Natural killer cell (primary cell): ENCODE measurements at regions not wholly inside any gene's neighbourhood (a gene's known extent, or its start where the extent isn't known, plus 50 kb on each side); places are given as distances from the start of the nearest gene placed in this dataset.

Experiments used
- ATAC-seq, 3 donors: fragments of 150-1000 bp in 2 of 3; fragments of 200-7000 bp in 1 of 3; cut with Tn5 transposase; 1 replicate in 1 of 3; 2 replicates in 2 of 3; pipeline ENCODE4 v1.10.0; 2021; ENCODE audit warnings: mild to moderate bottlenecking in 2 of 3, moderate library complexity in 2 of 3
- DNase-seq, 2 donors: peaks; one replicate each; pipeline versions ENCODE4 v3.0.0 to v3.0.0-alpha.2; 2013 to 2021; ENCODE audit warnings: mixed read lengths in 1 of 2
- H3K27ac ChIP-seq: one replicate; pipeline ENCODE4 v1.5.1; 2013; ENCODE audit warnings: mild to moderate bottlenecking, low read length
- H3K27me3 ChIP-seq: one replicate; pipeline ENCODE4 v1.6.1; 2013; ENCODE audit warnings: low read length; ENCODE audit not compliant: control insufficient read depth, insufficient read depth
- H3K36me3 ChIP-seq: one replicate; pipeline ENCODE4 v1.6.1; 2013; ENCODE audit warnings: low read length; ENCODE audit not compliant: control insufficient read depth, insufficient read depth
- H3K4me1 ChIP-seq: one replicate; pipeline ENCODE4 v1.6.1; 2013; ENCODE audit warnings: low read length; ENCODE audit not compliant: control insufficient read depth, insufficient read depth
- H3K4me3 ChIP-seq: one replicate; pipeline ENCODE4 v1.5.1; 2013; ENCODE audit warnings: low read length
- H3K9me3 ChIP-seq: one replicate; pipeline ENCODE4 v1.6.1; 2013; ENCODE audit warnings: low read length; ENCODE audit not compliant: control insufficient read depth, insufficient read depth
- H3K27ac Mint-ChIP-seq, 2 donors: one replicate each; pipeline ENCODE4 v1.8.0; 2022; ENCODE audit warnings: mild to moderate bottlenecking in 2 of 2, mixed read lengths in 2 of 2, moderate library complexity in 1 of 2
- H3K27me3 Mint-ChIP-seq, 2 donors: one replicate each; pipeline ENCODE4 v1.8.0; 2022; ENCODE audit warnings: low read depth in 2 of 2, mixed read lengths in 2 of 2
- H3K36me3 Mint-ChIP-seq: one replicate; pipeline ENCODE4 v1.8.0; 2022; ENCODE audit warnings: mixed read lengths
- H3K4me1 Mint-ChIP-seq, 2 donors: one replicate each; pipeline ENCODE4 v1.8.0; 2022; ENCODE audit warnings: mixed read lengths in 2 of 2
- H3K4me3 Mint-ChIP-seq: one replicate; pipeline ENCODE4 v1.8.0; 2022; ENCODE audit warnings: mild to moderate bottlenecking, moderate library complexity, mixed read lengths
- H3K9me3 Mint-ChIP-seq, 2 donors: one replicate each; pipeline ENCODE4 v1.8.0; 2022; ENCODE audit warnings: mixed read lengths in 2 of 2
- WGBS: methylation state at CpG from one replicate; pipeline ENCODE4 v1.1.7; 2013; ENCODE audit warnings: missing lambda C conversion rate; ENCODE audit not compliant: insufficient coverage; 5-methylcytosine and 5-hydroxymethylcytosine counted together
- intact Hi-C: fragments of 100-400 bp; cut with micrococcal nuclease; formaldehyde crosslinking; loops from one replicate; pipeline ENCODE4 v1.14.2; 2022
- TF ChIP-seq, protein P1 (sequence below): fragments of 200-600 bp; IDR thresholded peaks from one replicate; pipeline ENCODE4 v1.8.0; 2022; ENCODE audit warnings: antibody characterized with exemption

GRCh38 chr6:56890683-56891429, 64.1 kb upstream of the BEND6 start:
- ATAC-seq, result no peak
- no peaks in the 10 kb centered on the region for H3K9me3 Mint-ChIP-seq
- TF ChIP-seq, protein P1, sequence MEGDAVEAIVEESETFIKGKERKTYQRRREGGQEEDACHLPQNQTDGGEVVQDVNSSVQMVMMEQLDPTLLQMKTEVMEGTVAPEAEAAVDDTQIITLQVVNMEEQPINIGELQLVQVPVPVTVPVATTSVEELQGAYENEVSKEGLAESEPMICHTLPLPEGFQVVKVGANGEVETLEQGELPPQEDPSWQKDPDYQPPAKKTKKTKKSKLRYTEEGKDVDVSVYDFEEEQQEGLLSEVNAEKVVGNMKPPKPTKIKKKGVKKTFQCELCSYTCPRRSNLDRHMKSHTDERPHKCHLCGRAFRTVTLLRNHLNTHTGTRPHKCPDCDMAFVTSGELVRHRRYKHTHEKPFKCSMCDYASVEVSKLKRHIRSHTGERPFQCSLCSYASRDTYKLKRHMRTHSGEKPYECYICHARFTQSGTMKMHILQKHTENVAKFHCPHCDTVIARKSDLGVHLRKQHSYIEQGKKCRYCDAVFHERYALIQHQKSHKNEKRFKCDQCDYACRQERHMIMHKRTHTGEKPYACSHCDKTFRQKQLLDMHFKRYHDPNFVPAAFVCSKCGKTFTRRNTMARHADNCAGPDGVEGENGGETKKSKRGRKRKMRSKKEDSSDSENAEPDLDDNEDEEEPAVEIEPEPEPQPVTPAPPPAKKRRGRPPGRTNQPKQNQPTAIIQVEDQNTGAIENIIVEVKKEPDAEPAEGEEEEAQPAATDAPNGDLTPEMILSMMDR, result no peak
- Histone ChIP-seq H3K36me3 (no peaks in the 10 kb centered on the region), H3K4me3 (no peak overlapping the region), H3K4me1 (no peaks in the 10 kb centered on the region), H3K9me3 (no peaks in the 10 kb centered on the region), H3K27ac (no peak overlapping the region), H3K27me3 (no peaks in the 10 kb centered on the region)
- DNase-seq, result no peak
- H3K4me1 Mint-ChIP-seq, result no peaks in the 10 kb centered on the region
- no peaks in the 10 kb centered on the region for H3K27me3 Mint-ChIP-seq
- WGBS, result 75% methylated on average over 8 of the region's 8 CpGs
- H3K4me3 Mint-ChIP-seq, result no peak overlapping the region
- no peaks in the 10 kb centered on the region for H3K36me3 Mint-ChIP-seq
- H3K27ac Mint-ChIP-seq, result no peak overlapping the region
- intact Hi-C loops, result no loop called here

DNA sequence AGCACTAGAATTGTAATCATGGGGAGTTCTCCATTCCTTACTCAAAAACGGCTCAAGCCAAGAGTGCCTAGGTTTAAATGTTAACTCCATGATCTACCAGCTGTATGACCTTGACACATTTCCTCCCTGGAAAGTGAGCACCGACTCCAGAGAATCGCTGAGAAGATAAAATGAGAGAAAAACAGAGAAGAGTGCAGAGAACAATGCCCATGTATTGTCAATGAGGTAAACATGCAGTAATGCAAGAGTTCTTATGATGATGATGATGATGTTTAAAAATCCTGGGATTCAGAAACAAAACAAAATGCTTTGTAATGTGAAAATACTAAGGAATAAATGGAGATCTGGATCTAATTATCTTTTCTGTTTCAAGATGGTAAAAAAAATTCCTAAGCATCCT, 64.8 kb upstream of the BEND6 start:
- Histone ChIP-seq H3K4me3 (no peak overlapping the region), H3K27ac (no peak overlapping the region), H3K4me1 (no peaks in the 10 kb centered on the region), H3K36me3 (no peaks in the 10 kb centered on the region), H3K9me3 (no peaks in the 10 kb centered on the region), H3K27me3 (no peaks in the 10 kb centered on the region)
- H3K4me3 Mint-ChIP-seq, result no peak overlapping the region
- no peaks in the 10 kb centered on the region for H3K27me3 Mint-ChIP-seq
- WGBS, result 85% methylated on average over 3 of the region's 3 CpGs
- ATAC-seq (no peak), DNase-seq (no peak)
- intact Hi-C loops, result no loop called here
- H3K4me1 Mint-ChIP-seq, result no peaks in the 10 kb centered on the region
- H3K27ac Mint-ChIP-seq, result no peak overlapping the region
- TF ChIP-seq, protein P1, result no peak
- no peaks in the 10 kb centered on the region for H3K36me3 Mint-ChIP-seq
- H3K9me3 Mint-ChIP-seq, result no peaks in the 10 kb centered on the region

DNA sequence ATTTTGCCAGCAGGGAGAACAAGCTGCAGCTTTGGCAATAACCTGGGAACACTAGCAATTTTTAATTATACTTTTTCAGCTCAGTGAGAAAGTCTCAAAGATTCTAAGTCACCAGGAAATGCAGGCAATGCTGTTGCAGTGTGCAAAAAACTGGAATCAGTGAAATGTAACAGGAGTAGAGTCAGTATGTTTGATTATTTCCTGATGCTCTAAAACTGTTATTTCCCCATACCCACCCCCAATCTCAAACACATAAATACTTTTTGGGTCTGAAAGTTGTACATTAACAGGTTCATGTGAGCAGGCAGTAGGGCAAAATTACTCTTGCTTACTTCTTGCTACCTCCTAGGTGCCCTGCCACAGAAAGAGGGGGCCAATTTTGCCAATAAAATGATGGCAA, 65.4 kb upstream of the BEND6 start:
- intact Hi-C loops, result no loop called here
- Histone ChIP-seq H3K4me1 (no peaks in the 10 kb centered on the region), H3K9me3 (no peaks in the 10 kb centered on the region), H3K4me3 (no peak overlapping the region), H3K36me3 (no peaks in the 10 kb centered on the region), H3K27me3 (no peaks in the 10 kb centered on the region), H3K27ac (no peak overlapping the region)
- Mint-ChIP-seq H3K4me3 (no peak overlapping the region), H3K27ac (no peak overlapping the region), H3K36me3 (no peaks in the 10 kb centered on the region), H3K27me3 (no peaks in the 10 kb centered on the region), H3K4me1 (no peaks in the 10 kb centered on the region), H3K9me3 (no peaks in the 10 kb centered on the region)
- ATAC-seq (no peak), DNase-seq (no peak)
- TF ChIP-seq, protein P1, result no peak

DNA sequence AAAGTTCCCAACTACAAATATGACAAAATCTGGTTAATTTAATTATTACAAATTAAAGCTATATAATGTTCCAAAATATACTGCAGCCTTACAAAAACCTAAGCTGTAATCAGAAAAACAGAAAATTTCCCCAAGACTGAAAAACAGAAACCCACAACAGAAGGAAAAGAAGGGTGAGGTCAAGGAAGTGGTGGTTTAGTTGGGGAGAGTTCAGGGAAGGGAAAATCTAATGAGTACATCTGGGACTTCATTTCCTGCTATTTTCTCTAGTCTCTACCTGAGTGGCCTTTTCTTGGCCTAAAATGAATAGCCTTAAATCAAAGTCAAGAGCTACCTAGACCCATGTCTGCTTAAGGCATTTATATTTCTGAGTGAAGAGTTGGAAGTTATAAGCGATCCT, 66.2 kb upstream of the BEND6 start:
- H3K27ac ChIP-seq, result no peak overlapping the region
- no peak overlapping the region for H3K4me3 Mint-ChIP-seq
- TF ChIP-seq, protein P1, result no peak

More for the DNA sequence above, 66.2 kb upstream of the BEND6 start:
- no CpG with 5 or more reads among the region's 1 CpG for WGBS
- Histone ChIP-seq H3K36me3 (no peaks in the 10 kb centered on the region), H3K27me3 (no peaks in the 10 kb centered on the region), H3K4me1 (no peaks in the 10 kb centered on the region), H3K4me3 (no peak overlapping the region), H3K9me3 (no peaks in the 10 kb centered on the region)
- ATAC-seq (no peak), DNase-seq (no peak)
- H3K36me3 Mint-ChIP-seq, result no peaks in the 10 kb centered on the region
- H3K4me1 Mint-ChIP-seq, result no peaks in the 10 kb centered on the region
- H3K27me3 Mint-ChIP-seq, result no peaks in the 10 kb centered on the region
- H3K27ac Mint-ChIP-seq, result no peak overlapping the region
- no peaks in the 10 kb centered on the region for H3K9me3 Mint-ChIP-seq
- intact Hi-C loops, result no loop called here
